Activated CD8-positive, alpha-beta memory T cell treated with anti-CD3 and anti-CD28 coated beads, Interleukin-2, amount 10 ng/mL, durations not matched to agents 7 days and 5 days (primary cell): ENCODE measurements at regions not wholly inside any gene's neighbourhood (a gene's known extent, or its start where the extent isn't known, plus 50 kb on each side); places are given as distances from the start of the nearest gene placed in this dataset.

Experiments
- ATAC-seq: fragments of 150-1000 bp; cut with Tn5 transposase; one replicate; pipeline ENCODE4 v1.10.0; 2021; ENCODE audit warnings: moderate library complexity
- CTCF ChIA-PET: fragments of 350-600 bp; sonication (Branson Sonifier 250); formaldehyde crosslinking; loops from one replicate; lab custom pipeline; 2021; ENCODE audit warnings: antibody characterized with exemption; lab: Charles Lee
- DNase-seq: peaks from one replicate; pipeline ENCODE4 v3.0.0-alpha.2; 2020
- H3K27ac Mint-ChIP-seq: one replicate; pipeline ENCODE4 v1.8.0; 2021; ENCODE audit warnings: mild to moderate bottlenecking, mixed read lengths
- H3K27me3 Mint-ChIP-seq: one replicate; pipeline ENCODE4 v1.8.0; 2021; ENCODE audit warnings: mixed read lengths
- H3K36me3 Mint-ChIP-seq: one replicate; pipeline ENCODE4 v1.8.0; 2021; ENCODE audit warnings: mild to moderate bottlenecking, mixed read lengths
- H3K4me1 Mint-ChIP-seq: one replicate; pipeline ENCODE4 v1.8.0; 2021; ENCODE audit warnings: mixed read lengths
- H3K4me3 Mint-ChIP-seq: one replicate; pipeline ENCODE4 v1.8.0; 2021; ENCODE audit warnings: mild to moderate bottlenecking, moderate library complexity, mixed read lengths
- H3K9me3 Mint-ChIP-seq: one replicate; pipeline ENCODE4 v1.8.0; 2022; ENCODE audit warnings: low read depth, mixed read lengths

GRCh38 chr4:165721815-165722214 is 151.2 kb upstream of the TLL1 start:
- H3K4me1 Mint-ChIP-seq, result no peaks in the 10 kb centered on the region
- DNase-seq (no peak), ATAC-seq (no peak)
- no peak overlapping the region for H3K4me3 Mint-ChIP-seq
- H3K27me3 Mint-ChIP-seq, result no peaks in the 10 kb centered on the region
- no peaks in the 10 kb centered on the region for H3K9me3 Mint-ChIP-seq
- CTCF ChIA-PET, result no interaction called here
- no peak overlapping the region for H3K27ac Mint-ChIP-seq
- no peaks in the 10 kb centered on the region for H3K36me3 Mint-ChIP-seq

- ATAC-seq, result no peak
- H3K4me1 Mint-ChIP-seq, result no peaks in the 10 kb centered on the region
- no peak overlapping the region for H3K27ac Mint-ChIP-seq
Observed at GRCh38 chr4:165723051-165723795, 149.8 kb upstream of the TLL1 start.

GRCh38 chr4:165724786-165725185 is 148.3 kb upstream of the TLL1 start:
- H3K27me3 Mint-ChIP-seq, result no peaks in the 10 kb centered on the region
- DNase-seq, result no peak
- no peaks in the 10 kb centered on the region for H3K36me3 Mint-ChIP-seq
- H3K27ac Mint-ChIP-seq, result no peak overlapping the region
- no peak for ATAC-seq
- no peaks in the 10 kb centered on the region for H3K9me3 Mint-ChIP-seq
- H3K4me3 Mint-ChIP-seq, result no peak overlapping the region
- CTCF ChIA-PET, result no interaction called here
- no peaks in the 10 kb centered on the region for H3K4me1 Mint-ChIP-seq

More at GRCh38 chr4:165723051-165723795, 149.8 kb upstream of the TLL1 start:
- H3K4me3 Mint-ChIP-seq, result no peak overlapping the region
- CTCF ChIA-PET, result no interaction called here
- no peaks in the 10 kb centered on the region for H3K27me3 Mint-ChIP-seq
- no peaks in the 10 kb centered on the region for H3K36me3 Mint-ChIP-seq
- no peak for DNase-seq
- H3K9me3 Mint-ChIP-seq, result no peaks in the 10 kb centered on the region

- no peak overlapping the region for H3K27ac Mint-ChIP-seq
- ATAC-seq (no peak), DNase-seq (no peak)
- H3K4me1 Mint-ChIP-seq, result no peaks in the 10 kb centered on the region
- H3K36me3 Mint-ChIP-seq, result no peaks in the 10 kb centered on the region
- no peaks in the 10 kb centered on the region for H3K27me3 Mint-ChIP-seq
- CTCF ChIA-PET, result no interaction called here
- H3K9me3 Mint-ChIP-seq, result no peaks in the 10 kb centered on the region
- H3K4me3 Mint-ChIP-seq, result no peak overlapping the region
Observed at GRCh38 chr4:165725352-165725751, 147.7 kb upstream of the TLL1 start.

GRCh38 chr4:165726831-165727230 is 146.2 kb upstream of the TLL1 start:
- Mint-ChIP-seq H3K27ac (no peak overlapping the region), H3K9me3 (no peaks in the 10 kb centered on the region), H3K4me3 (no peak overlapping the region), H3K4me1 (no peaks in the 10 kb centered on the region), H3K36me3 (no peaks in the 10 kb centered on the region), H3K27me3 (no peaks in the 10 kb centered on the region)
- CTCF ChIA-PET, result no interaction called here
- ATAC-seq (no peak), DNase-seq (no peak)

- ATAC-seq, result no peak
- no peak for DNase-seq
- CTCF ChIA-PET, result no interaction called here
- Mint-ChIP-seq H3K9me3 (no peaks in the 10 kb centered on the region), H3K4me3 (no peak overlapping the region), H3K36me3 (no peaks in the 10 kb centered on the region), H3K4me1 (no peaks in the 10 kb centered on the region), H3K27me3 (no peaks in the 10 kb centered on the region), H3K27ac (no peak overlapping the region)
Observed at GRCh38 chr4:165737309-165737972, 135.6 kb upstream of the TLL1 start.

- Mint-ChIP-seq H3K4me1 (no peaks in the 10 kb centered on the region), H3K27me3 (no peaks in the 10 kb centered on the region), H3K27ac (no peak overlapping the region), H3K9me3 (no peaks in the 10 kb centered on the region), H3K4me3 (no peak overlapping the region), H3K36me3 (no peaks in the 10 kb centered on the region)
- no peak for DNase-seq
- ATAC-seq, result no peak
- CTCF ChIA-PET, result no interaction called here
Observed at GRCh38 chr4:165738571-165738970, 134.5 kb upstream of the TLL1 start.

- no peak overlapping the region for H3K27ac Mint-ChIP-seq
- H3K4me1 Mint-ChIP-seq, result no peaks in the 10 kb centered on the region
- H3K9me3 Mint-ChIP-seq, result no peaks in the 10 kb centered on the region
- DNase-seq (no peak), ATAC-seq (no peak)
- H3K27me3 Mint-ChIP-seq, result no peaks in the 10 kb centered on the region
- CTCF ChIA-PET, result no interaction called here
- H3K4me3 Mint-ChIP-seq, result no peak overlapping the region
- H3K36me3 Mint-ChIP-seq, result no peaks in the 10 kb centered on the region
Observed at GRCh38 chr4:165740911-165741310, 132.1 kb upstream of the TLL1 start.

- ATAC-seq (no peak), DNase-seq (no peak)
- Mint-ChIP-seq H3K4me3 (no peak overlapping the region), H3K36me3 (no peaks in the 10 kb centered on the region), H3K4me1 (no peaks in the 10 kb centered on the region), H3K27me3 (no peaks in the 10 kb centered on the region), H3K9me3 (no peaks in the 10 kb centered on the region), H3K27ac (no peak overlapping the region)
- CTCF ChIA-PET, result no interaction called here
Observed at GRCh38 chr4:165743422-165743821, 129.6 kb upstream of the TLL1 start.

- CTCF ChIA-PET, result no interaction called here
Observed at GRCh38 chr4:165744370-165744769, 128.7 kb upstream of the TLL1 start.

GRCh38 chr4:165748321-165748720 is 124.7 kb upstream of the TLL1 start:
- H3K36me3 Mint-ChIP-seq, result no peaks in the 10 kb centered on the region
- H3K9me3 Mint-ChIP-seq, result no peaks in the 10 kb centered on the region
- CTCF ChIA-PET, result no interaction called here
- DNase-seq (no peak), ATAC-seq (no peak)
- H3K4me3 Mint-ChIP-seq, result no peak overlapping the region
- H3K27ac Mint-ChIP-seq, result no peak overlapping the region
- no peaks in the 10 kb centered on the region for H3K27me3 Mint-ChIP-seq
- H3K4me1 Mint-ChIP-seq, result no peaks in the 10 kb centered on the region

More at GRCh38 chr4:165744370-165744769, 128.7 kb upstream of the TLL1 start:
- Mint-ChIP-seq H3K9me3 (no peaks in the 10 kb centered on the region), H3K4me1 (no peaks in the 10 kb centered on the region), H3K36me3 (no peaks in the 10 kb centered on the region), H3K27ac (no peak overlapping the region), H3K27me3 (no peaks in the 10 kb centered on the region), H3K4me3 (no peak overlapping the region)
- DNase-seq, result no peak
- no peak for ATAC-seq

GRCh38 chr4:165751882-165752281 is 121.2 kb upstream of the TLL1 start:
- Mint-ChIP-seq H3K9me3 (no peaks in the 10 kb centered on the region), H3K4me1 (no peaks in the 10 kb centered on the region), H3K36me3 (no peaks in the 10 kb centered on the region), H3K4me3 (no peak overlapping the region), H3K27me3 (no peaks in the 10 kb centered on the region), H3K27ac (no peak overlapping the region)
- DNase-seq (no peak), ATAC-seq (no peak)
- CTCF ChIA-PET, result no interaction called here

- Mint-ChIP-seq H3K9me3 (no peaks in the 10 kb centered on the region), H3K4me3 (no peak overlapping the region), H3K27me3 (no peaks in the 10 kb centered on the region), H3K27ac (no peak overlapping the region), H3K4me1 (no peaks in the 10 kb centered on the region), H3K36me3 (no peaks in the 10 kb centered on the region)
- DNase-seq, result no peak
- CTCF ChIA-PET, result no interaction called here
- ATAC-seq, result no peak
Observed at GRCh38 chr4:165754664-165755063, 118.4 kb upstream of the TLL1 start.

GRCh38 chr4:165756836-165757235 is 116.2 kb upstream of the TLL1 start:
- DNase-seq (no peak), ATAC-seq (no peak)
- no peaks in the 10 kb centered on the region for H3K4me1 Mint-ChIP-seq
- no peaks in the 10 kb centered on the region for H3K9me3 Mint-ChIP-seq
- CTCF ChIA-PET, result no interaction called here
- H3K36me3 Mint-ChIP-seq, result no peaks in the 10 kb centered on the region
- no peaks in the 10 kb centered on the region for H3K27me3 Mint-ChIP-seq
- H3K27ac Mint-ChIP-seq, result no peak overlapping the region
- H3K4me3 Mint-ChIP-seq, result no peak overlapping the region
